ENCODE measurements at regions not wholly inside any gene's neighbourhood (a gene's known extent, or its start where the extent isn't known, plus 50 kb on each side); places are given as distances from the start of the nearest gene placed in this dataset.

GRCh38 chr1:5012249-5012648 is 357.8 kb downstream of the AJAP1 start:
- no peak for DNase-seq

- DNase-seq = no peak
Observed at GRCh38 chr1:5010656-5011055, 356.2 kb downstream of the AJAP1 start.

GRCh38 chr1:5010236-5010635 is 355.8 kb downstream of the AJAP1 start:
- DNase-seq = no peak

GRCh38 chr1:5009376-5010065 is 355.1 kb downstream of the AJAP1 start:
- DNase-seq = no peak

- DNase-seq = no peak
Observed at GRCh38 chr1:5005171-5005570, 350.8 kb downstream of the AJAP1 start.

GRCh38 chr1:5002676-5003075 is 348.3 kb downstream of the AJAP1 start:
- no peak for DNase-seq

- no peak for DNase-seq
Observed at GRCh38 chr1:5001466-5001865, 347.1 kb downstream of the AJAP1 start.

- DNase-seq = no peak
Observed at GRCh38 chr1:4986306-4986705, 331.9 kb downstream of the AJAP1 start.

GRCh38 chr1:4984841-4985240 is 330.4 kb downstream of the AJAP1 start:
- DNase-seq = no peak

GRCh38 chr1:4980211-4980610 is 325.8 kb downstream of the AJAP1 start:
- DNase-seq = no peak

GRCh38 chr1:4978660-4979390 is 324.4 kb downstream of the AJAP1 start:
- no peak for DNase-seq

GRCh38 chr1:4977701-4978100 is 323.3 kb downstream of the AJAP1 start:
- no peak for DNase-seq

GRCh38 chr1:4976859-4977440 is 322.5 kb downstream of the AJAP1 start:
- DNase-seq = no peak

- DNase-seq = no peak
Observed at GRCh38 chr1:4975856-4976255, 321.4 kb downstream of the AJAP1 start.

GRCh38 chr1:4974981-4975685 is 320.7 kb downstream of the AJAP1 start:
- no peak for DNase-seq

- DNase-seq = no peak
Observed at GRCh38 chr1:4973341-4973740, 318.9 kb downstream of the AJAP1 start.

GRCh38 chr1:4972761-4973320 is 318.4 kb downstream of the AJAP1 start:
- DNase-seq = no peak

GRCh38 chr1:4971666-4972065 is 317.3 kb downstream of the AJAP1 start:
- no peak for DNase-seq

- DNase-seq = no peak
Observed at GRCh38 chr1:4970532-4970931, 316.1 kb downstream of the AJAP1 start.

- no peak for DNase-seq
Observed at GRCh38 chr1:4969556-4970129, 315.2 kb downstream of the AJAP1 start.

GRCh38 chr1:4965346-4966075 is 311.1 kb downstream of the AJAP1 start:
- no peak for DNase-seq
